Activated CD4-positive, alpha-beta T cell treated with anti-CD3 and anti-CD28 coated beads, Interleukin-10, Interleukin-2, amounts not matched to agents 100 ng/mL and 50 ng/mL, durations not matched to agents 16 hours and 8 hours (primary cell): ENCODE measurements at regions not wholly inside any gene's neighbourhood (a gene's known extent, or its start where the extent isn't known, plus 50 kb on each side); places are given as distances from the start of the nearest gene placed in this dataset.

Experiments
- DNase-seq: peaks from one replicate; pipeline ENCODE4 v3.0.0-alpha.2; 2020

- DNase-seq = no peak
Observed at GRCh38 chr12:62082448-62082847, 177.8 kb upstream of the USP15 start.

GRCh38 chr12:62098132-62098531, 162.1 kb upstream of the USP15 start:
- no peak for DNase-seq

GRCh38 chr12:62103748-62104147, 156.5 kb upstream of the USP15 start:
- no peak for DNase-seq

- DNase-seq = no peak
Observed at GRCh38 chr12:62106547-62107185, 153.5 kb upstream of the USP15 start.

- DNase-seq = no peak
Observed at GRCh38 chr12:62113366-62114011, 146.7 kb upstream of the USP15 start.

GRCh38 chr12:62116986-62117385, 143.2 kb upstream of the USP15 start:
- no peak for DNase-seq

- peak; percentile 43 for DNase-seq
Observed at GRCh38 chr12:62123721-62124203, 136.4 kb upstream of the USP15 start.

GRCh38 chr12:62127516-62127915, 132.7 kb upstream of the USP15 start:
- DNase-seq = no peak

GRCh38 chr12:62128175-62128975, 131.8 kb upstream of the USP15 start:
- DNase-seq = no peak

- no peak for DNase-seq
Observed at GRCh38 chr12:62129291-62129690, 130.9 kb upstream of the USP15 start.

GRCh38 chr12:62130402-62130801, 129.8 kb upstream of the USP15 start:
- DNase-seq = no peak

GRCh38 chr12:62130834-62131552, 129.2 kb upstream of the USP15 start:
- DNase-seq = no peak

GRCh38 chr12:62133440-62133839, 126.8 kb upstream of the USP15 start:
- no peak for DNase-seq

GRCh38 chr12:62135553-62136200, 124.5 kb upstream of the USP15 start:
- DNase-seq = no peak

GRCh38 chr12:62136496-62136895, 123.7 kb upstream of the USP15 start:
- DNase-seq = no peak

GRCh38 chr12:62138527-62138926, 121.7 kb upstream of the USP15 start:
- DNase-seq = no peak

- DNase-seq = no peak
Observed at GRCh38 chr12:62146318-62146717, 113.9 kb upstream of the USP15 start.

- no peak for DNase-seq
Observed at GRCh38 chr12:62158013-62158412, 102.2 kb upstream of the USP15 start.

- no peak for DNase-seq
Observed at GRCh38 chr12:62158461-62159360, 101.5 kb upstream of the USP15 start.

- DNase-seq = no peak
Observed at GRCh38 chr12:62162214-62162613, 98.0 kb upstream of the USP15 start.

- no peak for DNase-seq
Observed at GRCh38 chr12:62163368-62163767, 96.8 kb upstream of the USP15 start.

- no peak for DNase-seq
Observed at GRCh38 chr12:62164036-62164435, 96.2 kb upstream of the USP15 start.
